Activated naive CD4-positive, alpha-beta T cell treated with anti-CD3 and anti-CD28 coated beads, Interleukin-2, amount 50 U/mL, for 24 hours (primary cell): ENCODE measurements at regions not wholly inside any gene's neighbourhood (a gene's known extent, or its start where the extent isn't known, plus 50 kb on each side); places are given as distances from the start of the nearest gene placed in this dataset.
"Not testable (repeated sequence)": the region's sequence is repeated elsewhere in the genome, so short reads cannot be mapped to it uniquely, and the experiment has no call there.

ENCODE experiments used
- H3K27ac Mint-ChIP-seq: one replicate; pipeline ENCODE4 v1.8.0; 2021; ENCODE audit warnings: mild to moderate bottlenecking, mixed read lengths
- H3K27me3 Mint-ChIP-seq: one replicate; pipeline ENCODE4 v1.8.0; 2021; ENCODE audit warnings: mixed read lengths
- H3K36me3 Mint-ChIP-seq: one replicate; pipeline ENCODE4 v1.8.0; 2021; ENCODE audit warnings: mixed read lengths
- H3K4me1 Mint-ChIP-seq: one replicate; pipeline ENCODE4 v1.8.0; 2021; ENCODE audit warnings: mixed read lengths
- H3K4me3 Mint-ChIP-seq: one replicate; pipeline ENCODE4 v1.8.0; 2021; ENCODE audit warnings: mild to moderate bottlenecking, mixed read lengths
- H3K9me3 Mint-ChIP-seq: one replicate; pipeline ENCODE4 v1.8.0; 2021; ENCODE audit warnings: mixed read lengths

GRCh38 chrX:42385730-42386129 is 392.2 kb downstream of the PPP1R2C start:
- H3K27me3 Mint-ChIP-seq = no peaks in the 10 kb centered on the region
- no peaks in the 10 kb centered on the region for H3K36me3 Mint-ChIP-seq
- no peaks in the 10 kb centered on the region for H3K4me1 Mint-ChIP-seq
- H3K9me3 Mint-ChIP-seq = no peaks in the 10 kb centered on the region
- no peak overlapping the region for H3K27ac Mint-ChIP-seq
- no peak overlapping the region for H3K4me3 Mint-ChIP-seq

- Mint-ChIP-seq H3K36me3 (no peaks in the 10 kb centered on the region), H3K4me3 (no peak overlapping the region), H3K27ac (no peak overlapping the region), H3K4me1 (no peaks in the 10 kb centered on the region), H3K9me3 (no peaks in the 10 kb centered on the region), H3K27me3 (no peaks in the 10 kb centered on the region)
Measured at GRCh38 chrX:42384956-42385355, 393.0 kb downstream of the PPP1R2C start.

- H3K27me3 Mint-ChIP-seq = no peaks in the 10 kb centered on the region
Measured at GRCh38 chrX:42378857-42379256, 399.1 kb downstream of the PPP1R2C start.

GRCh38 chrX:42375086-42375485 is 402.9 kb downstream of the PPP1R2C start:
- H3K27me3 Mint-ChIP-seq = no peaks in the 10 kb centered on the region

More at GRCh38 chrX:42378857-42379256, 399.1 kb downstream of the PPP1R2C start:
- Mint-ChIP-seq H3K36me3 (no peaks in the 10 kb centered on the region), H3K27ac (no peak overlapping the region), H3K9me3 (no peaks in the 10 kb centered on the region), H3K4me3 (no peak overlapping the region), H3K4me1 (no peaks in the 10 kb centered on the region)

GRCh38 chrX:42366181-42366580 is 411.8 kb downstream of the PPP1R2C start:
- Mint-ChIP-seq H3K27ac (no peak overlapping the region), H3K36me3 (no peaks in the 10 kb centered on the region), H3K9me3 (no peaks in the 10 kb centered on the region), H3K4me1 (no peaks in the 10 kb centered on the region), H3K27me3 (no peaks in the 10 kb centered on the region), H3K4me3 (no peak overlapping the region)

More at GRCh38 chrX:42375086-42375485, 402.9 kb downstream of the PPP1R2C start:
- Mint-ChIP-seq H3K27ac (no peak overlapping the region), H3K4me1 (no peaks in the 10 kb centered on the region), H3K36me3 (no peaks in the 10 kb centered on the region), H3K4me3 (no peak overlapping the region), H3K9me3 (no peaks in the 10 kb centered on the region)

GRCh38 chrX:42362219-42362618 is 415.7 kb downstream of the PPP1R2C start:
- Mint-ChIP-seq H3K4me3 (no peak overlapping the region), H3K36me3 (no peaks in the 10 kb centered on the region), H3K27ac (no peak overlapping the region), H3K4me1 (no peaks in the 10 kb centered on the region), H3K9me3 (no peaks in the 10 kb centered on the region), H3K27me3 (no peaks in the 10 kb centered on the region)

GRCh38 chrX:42342981-42343380 is 419.6 kb upstream of the CASK start:
- not testable (repeated sequence) for H3K4me1 Mint-ChIP-seq, H3K27ac Mint-ChIP-seq, H3K9me3 Mint-ChIP-seq, H3K4me3 Mint-ChIP-seq, H3K27me3 Mint-ChIP-seq, H3K36me3 Mint-ChIP-seq
